GM19238 (cell line): ENCODE measurements at regions not wholly inside any gene's neighbourhood (a gene's known extent, or its start where the extent isn't known, plus 50 kb on each side); places are given as distances from the start of the nearest gene placed in this dataset.
"Not testable (repeated sequence)": the region's sequence is repeated elsewhere in the genome, so short reads cannot be mapped to it uniquely, and the experiment has no call there.

Source experiments
- DNase-seq: peaks from one replicate; pipeline ENCODE4 v3.0.0; 2011; ENCODE audit warnings: low spot score; ENCODE audit not compliant: insufficient read length

DNA sequence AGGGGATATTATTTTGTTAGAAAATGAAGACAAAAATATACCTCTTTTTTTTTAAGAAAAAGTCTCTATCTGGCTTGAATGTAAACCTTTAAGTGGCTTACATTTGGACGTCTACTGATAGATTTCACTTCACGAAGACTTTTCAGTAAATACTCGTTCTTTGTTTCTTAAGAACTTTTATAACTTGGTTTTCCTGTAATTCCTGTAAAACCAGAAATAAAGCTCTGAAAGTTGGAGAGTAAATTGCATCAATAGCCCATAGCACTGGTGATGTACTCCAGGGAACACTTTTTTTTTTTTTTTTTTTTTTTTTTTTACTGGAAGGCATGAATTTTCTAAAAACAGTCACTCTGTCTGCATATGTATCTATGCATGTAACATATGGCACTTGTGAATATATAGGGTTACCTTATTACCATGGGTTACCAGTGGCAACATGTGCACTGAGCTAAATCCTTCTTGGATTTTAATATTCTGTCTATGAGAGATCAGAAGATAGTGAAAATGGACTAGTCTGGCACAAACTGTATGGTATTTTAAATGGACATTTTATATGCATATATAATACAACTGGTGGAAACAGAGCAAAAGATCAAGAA, 309.2 kb upstream of the TCF4 start:
- DNase-seq = no peak

DNA sequence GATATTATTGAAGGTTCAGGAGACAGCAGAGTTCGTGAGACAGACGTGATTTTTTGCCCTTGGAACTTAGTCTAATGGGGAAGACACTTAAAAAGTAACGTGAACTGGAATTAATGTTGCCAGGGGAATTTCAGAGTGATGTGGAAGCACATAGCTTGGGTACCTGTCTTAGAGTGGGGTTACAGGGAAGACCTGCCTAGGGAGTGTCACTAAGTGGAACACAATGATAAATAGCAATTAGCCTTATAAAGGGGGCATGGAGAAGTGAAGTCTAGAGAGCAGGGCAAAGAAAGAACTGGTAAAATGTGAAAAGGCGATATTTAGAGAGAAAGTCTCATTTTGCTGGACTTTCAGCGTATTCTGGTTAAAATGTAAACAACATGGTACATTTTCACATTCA, 306.0 kb upstream of the TCF4 start:
- no peak for DNase-seq

DNA sequence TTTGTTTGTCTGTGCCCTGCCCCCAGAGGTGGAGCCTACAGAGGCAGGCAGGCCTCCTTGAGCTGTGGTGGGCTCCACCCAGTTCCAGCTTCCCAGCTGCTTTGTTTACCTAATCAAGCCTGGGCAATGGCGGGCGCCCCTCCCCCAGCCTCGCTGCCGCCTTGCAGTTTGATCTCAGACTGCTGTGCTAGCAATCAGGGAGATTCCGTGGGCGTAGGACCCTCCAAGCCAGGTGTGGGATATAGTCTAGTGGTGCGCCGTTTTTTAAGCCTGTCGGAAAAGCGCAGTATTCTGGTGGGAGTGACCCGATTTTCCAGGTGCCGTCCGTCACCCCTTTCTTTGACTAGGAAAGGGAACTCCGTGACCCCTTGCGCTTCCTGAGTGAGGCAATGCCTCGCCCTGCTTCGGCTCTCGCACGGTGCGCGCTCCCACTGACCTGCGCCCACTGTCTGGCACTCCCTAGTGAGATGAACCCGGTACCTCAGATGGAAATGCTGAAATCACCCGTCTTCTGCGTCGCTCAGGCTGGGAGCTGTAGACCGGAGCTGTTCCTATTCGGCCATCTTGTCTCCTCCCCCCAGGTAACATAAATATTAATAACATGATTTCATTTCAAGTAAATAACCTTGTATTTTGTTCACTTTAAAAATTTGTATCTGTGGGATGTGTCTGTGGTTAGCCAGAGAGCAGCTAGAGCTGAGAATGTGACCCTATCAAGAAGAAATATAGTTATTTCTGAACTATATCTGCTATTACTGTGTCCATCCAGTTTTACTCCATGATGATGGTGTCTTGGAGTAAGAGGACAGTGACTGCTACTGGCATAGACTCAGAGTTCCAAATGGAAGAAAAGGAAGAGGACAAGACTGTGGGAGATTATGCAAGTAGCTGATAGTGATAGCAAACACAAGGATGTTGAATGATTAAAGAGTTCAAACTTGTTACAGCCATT, 305.1 kb upstream of the TCF4 start:
- not testable (repeated sequence) for DNase-seq

DNA sequence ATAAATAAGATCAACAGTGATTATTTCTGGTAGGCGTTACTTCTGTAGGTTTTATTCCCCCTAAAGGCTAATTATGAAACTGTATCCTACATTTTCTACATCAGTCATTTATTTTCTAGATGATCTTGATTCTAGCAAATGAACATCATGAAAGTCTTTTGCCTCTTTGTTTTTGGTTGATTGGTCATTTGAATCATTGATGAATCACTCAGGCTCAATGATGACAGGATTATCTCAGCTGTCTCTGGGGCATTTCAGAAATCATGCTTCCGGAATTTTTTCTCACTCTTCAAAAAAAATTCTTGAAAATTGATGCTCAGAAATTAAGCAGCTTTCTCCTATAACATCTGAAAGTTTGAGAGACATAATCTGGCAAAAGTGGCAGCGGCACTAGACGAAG, 298.9 kb upstream of the TCF4 start:
- no peak for DNase-seq

DNA sequence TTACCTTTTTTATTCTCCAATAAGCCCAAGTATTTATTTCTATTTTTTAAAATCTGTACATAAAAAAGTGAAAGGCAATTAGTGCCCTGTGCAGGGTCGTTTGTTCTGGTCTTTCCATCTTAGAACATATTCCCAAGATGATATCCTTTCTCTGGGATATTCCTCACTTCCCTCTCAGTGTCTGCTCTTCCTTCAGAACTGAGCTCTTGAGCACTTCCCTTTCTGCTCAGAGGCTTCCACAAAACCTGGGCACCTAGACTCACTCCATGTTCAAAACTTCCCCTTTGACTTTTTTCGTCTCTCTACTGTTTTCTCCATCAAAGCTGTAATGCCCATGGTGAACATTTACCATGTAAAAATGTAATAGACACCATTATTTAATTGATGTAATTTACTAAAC, 296.5 kb upstream of the TCF4 start:
- no peak for DNase-seq

DNA sequence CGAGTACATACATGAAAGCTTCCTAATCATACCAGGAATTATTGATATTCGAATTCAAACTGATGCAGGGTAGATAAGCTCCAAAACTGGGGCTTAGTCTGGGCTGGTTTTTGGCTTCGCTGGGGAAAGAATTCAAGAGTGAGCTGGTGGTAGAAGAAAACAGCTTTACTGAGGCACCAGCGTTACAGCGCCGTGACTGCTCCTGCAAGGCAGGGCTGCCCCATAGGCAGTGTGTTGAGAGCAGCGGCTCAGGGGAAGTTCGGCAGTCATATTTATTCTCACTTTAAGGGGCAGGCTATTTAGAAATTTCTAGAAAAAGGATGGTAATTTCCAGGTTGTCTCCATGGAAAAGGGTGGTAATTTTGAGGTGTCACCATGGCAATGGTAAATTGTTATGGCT, 292.6 kb upstream of the TCF4 start:
- DNase-seq = no peak

DNA sequence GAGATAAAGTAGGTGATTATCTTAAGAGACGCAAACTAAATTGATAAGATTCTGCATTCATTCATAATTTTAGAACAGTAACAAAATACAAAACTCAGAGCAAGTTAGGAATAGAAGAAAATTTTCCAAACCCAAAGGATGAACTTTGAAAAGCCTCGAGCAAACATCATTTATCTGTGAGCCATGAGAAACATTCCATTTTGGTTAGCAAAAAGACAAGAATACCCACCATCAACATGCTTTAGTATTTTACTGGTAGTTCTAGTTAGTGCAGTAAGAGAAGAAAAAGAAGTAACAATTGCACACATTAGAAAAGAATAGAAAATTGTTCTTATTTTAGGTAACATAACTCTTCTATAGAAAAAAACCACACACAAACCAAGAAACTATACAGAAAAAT, 291.3 kb upstream of the TCF4 start:
- no peak for DNase-seq

DNA sequence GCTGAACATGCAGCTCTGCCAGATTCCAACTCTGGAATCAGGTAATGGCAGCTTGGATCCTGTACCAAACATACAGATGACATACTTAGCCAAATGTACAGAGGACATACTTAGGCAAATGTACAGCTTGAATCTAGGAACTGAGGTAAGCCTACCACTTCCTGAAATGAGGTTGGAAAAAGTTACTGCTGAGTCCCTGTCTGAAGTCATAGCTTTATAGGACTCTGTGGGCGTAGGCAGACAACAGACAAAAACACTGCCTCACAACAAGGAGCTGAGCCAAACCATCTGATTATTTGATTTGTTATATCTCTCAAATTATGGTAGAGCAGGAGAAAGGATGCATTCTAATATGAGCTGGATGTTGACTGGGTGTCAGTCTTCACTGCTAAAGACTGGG, 290.2 kb upstream of the TCF4 start:
- DNase-seq = no peak

DNA sequence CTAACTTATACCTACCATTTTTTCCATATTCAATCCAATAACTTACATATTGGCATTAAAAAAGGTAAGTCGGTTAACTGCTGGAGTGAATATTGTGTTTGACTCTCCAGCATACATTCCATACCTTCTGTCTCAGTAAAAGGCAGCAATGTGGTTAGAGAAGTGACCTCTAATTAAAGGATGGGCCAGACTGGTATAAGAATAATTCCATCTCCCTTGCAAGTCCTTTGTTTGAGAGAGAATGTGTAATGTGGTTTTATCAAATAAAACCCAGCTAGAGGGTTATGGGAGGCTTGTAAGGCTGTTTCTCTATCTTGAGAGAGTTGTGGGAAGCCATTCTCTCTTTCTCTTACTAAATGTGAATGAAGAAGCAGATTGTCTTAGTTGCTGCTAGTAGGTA, 289.3 kb upstream of the TCF4 start:
- no peak for DNase-seq

DNA sequence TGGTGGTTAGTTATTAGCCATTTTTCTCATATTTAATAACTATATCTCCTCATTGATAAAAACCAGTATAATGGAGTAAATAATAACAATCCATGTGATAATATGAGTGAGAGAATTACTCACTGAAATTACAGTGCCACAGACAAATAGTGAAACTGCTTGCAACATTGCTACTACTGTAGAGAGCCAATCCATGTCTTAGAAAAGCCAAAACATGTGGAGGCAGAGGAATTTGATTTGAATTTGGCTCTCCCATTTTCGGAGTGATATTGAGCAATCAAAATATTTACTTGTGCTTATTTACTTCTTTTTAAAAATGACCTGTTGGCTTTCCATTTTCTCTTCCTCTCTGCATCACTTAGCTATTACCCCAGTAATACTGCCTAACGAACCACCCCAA, 288.3 kb upstream of the TCF4 start:
- DNase-seq = no peak

DNA sequence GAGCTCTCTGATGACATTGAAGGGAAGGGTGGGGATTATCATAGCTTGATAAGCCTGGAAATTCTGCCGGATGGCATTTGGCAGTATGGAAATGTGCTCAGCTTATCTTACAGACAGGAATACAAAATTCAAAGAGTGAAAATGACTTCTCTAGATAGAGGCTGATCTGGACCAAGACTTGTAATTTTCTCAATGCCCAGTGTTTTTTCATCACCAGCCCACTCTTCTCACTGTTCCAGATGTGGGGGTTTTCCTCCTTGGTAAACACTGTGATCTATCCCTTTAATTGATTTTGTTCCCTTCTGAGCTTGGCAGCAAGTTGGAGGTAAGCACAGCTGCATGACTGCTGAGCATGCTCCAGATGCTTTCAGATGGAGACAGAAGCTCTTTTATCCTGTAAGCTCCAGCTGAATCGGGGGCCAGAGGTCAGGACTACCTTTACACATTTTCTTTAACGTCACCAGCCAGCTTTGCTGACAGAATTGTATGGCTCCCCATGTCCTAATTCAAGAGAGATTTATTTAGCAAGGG, 287.4 kb upstream of the TCF4 start:
- no peak for DNase-seq

DNA sequence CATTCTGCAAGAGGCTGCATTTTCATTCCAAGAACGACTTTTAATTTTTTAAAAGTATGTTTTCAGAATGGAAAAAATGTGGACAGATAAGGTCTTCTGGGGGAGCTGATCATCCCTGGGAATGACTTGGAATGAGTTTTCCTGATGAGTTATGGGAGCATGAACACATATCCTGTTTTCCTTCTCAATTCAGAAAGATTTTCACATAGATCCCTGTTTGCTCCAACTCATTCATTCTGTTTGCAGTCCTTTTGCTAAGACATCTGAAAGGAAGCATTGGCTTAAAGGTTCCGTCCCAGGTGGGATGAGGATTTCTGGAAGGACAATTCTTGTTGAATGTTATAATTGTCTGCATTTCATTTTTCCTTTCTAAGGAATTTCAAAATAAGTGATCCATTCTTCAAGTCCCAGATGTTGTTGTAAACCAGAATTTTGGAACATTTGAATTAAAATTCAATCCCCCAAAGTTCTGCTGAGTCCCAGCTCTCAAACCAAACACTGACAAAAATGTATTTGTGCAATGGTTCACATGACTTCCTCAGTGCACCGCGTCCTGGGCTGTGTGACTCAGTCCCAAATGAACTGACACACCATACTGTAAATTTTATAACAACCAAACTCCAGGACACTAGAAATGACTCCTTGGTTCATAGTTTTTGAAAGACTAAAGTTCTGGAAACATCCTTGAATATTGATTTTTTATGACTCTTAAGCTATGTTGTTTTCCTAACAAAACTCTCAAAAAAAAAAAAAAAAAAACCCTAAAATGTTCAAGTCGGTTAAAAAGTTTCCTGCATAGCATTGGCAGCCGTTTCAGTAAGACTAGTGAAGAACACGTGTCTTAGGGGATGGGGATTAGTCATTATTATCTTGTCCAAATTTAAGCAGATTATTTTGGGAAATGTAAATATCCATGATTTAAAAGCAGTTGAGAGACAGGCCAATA, 281.8 kb upstream of the TCF4 start:
- no peak for DNase-seq

DNA sequence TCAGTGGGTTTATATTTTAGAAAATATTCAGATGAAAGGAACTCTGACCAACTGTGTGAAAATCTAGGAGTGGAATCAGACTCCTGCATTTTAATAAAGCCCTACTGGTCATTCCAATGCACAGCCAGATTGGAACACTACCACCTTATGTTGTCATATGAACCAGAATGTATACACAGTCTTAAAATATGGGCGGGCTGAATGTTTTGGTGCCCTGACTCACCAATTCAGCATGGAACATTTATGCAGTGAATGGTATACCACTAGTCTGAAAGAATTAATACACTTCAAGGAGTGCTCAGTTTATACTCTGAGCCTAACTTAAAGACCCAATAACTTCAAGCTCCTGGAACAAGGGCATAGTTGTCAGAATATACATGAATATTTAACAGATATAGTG, 280.9 kb upstream of the TCF4 start:
- no peak for DNase-seq

DNA sequence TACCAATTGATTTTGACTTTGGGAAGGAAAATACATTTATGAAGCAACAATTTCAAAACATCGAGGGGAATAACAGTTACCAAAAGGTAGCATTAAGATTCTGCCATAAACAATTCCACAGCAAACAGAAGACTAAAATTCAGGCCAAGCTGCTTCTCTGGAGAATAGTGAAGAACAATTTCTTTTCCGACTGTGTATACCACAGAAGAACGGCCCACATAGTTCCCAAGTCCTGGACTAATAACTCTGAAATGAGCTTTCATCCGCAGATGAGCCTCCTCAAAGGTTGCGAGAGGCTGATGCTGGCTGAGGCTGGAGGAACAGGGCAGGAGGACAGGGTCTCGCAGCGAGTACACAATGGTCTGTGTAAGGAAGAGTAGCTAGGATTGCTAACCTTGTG, 278.9 kb upstream of the TCF4 start:
- DNase-seq = no peak

DNA sequence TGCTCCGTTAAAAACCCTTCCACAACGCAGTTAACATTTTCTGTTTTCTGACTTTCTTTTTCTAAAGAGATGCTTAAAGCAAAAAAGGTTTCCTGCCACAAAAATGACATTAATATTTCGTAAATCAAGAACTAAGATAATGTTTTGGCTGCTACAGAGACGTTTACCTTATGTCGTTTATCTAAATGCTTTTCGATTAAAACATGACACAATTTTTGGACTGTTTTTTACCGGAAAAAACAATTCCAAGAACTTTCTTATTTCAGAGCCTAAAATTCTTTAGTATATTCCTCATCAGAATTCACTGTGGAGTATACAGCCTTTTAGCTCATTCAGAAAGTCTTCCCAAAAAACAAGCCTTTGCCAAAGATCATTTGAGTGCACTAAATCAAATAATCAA, 278.0 kb upstream of the TCF4 start:
- DNase-seq = no peak

DNA sequence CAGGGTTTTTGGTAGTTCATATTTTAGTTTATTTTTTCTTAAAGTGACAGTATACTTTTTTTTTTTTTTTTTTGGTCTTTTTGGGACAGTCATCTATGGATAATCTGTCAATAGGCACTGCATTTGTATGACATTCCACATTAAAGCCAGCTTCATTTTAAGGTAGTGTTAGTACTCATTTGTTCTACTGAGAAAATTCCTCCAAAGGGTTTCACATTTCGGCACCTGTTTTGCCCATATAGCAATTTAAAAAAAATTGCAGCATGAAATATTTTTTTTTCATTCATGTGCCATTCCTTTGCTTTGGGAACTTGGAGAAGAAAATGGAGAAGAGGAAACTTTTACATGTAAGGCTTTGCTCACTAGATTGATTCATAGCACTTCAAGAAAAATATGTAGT, 276.3 kb upstream of the TCF4 start:
- no peak for DNase-seq

DNA sequence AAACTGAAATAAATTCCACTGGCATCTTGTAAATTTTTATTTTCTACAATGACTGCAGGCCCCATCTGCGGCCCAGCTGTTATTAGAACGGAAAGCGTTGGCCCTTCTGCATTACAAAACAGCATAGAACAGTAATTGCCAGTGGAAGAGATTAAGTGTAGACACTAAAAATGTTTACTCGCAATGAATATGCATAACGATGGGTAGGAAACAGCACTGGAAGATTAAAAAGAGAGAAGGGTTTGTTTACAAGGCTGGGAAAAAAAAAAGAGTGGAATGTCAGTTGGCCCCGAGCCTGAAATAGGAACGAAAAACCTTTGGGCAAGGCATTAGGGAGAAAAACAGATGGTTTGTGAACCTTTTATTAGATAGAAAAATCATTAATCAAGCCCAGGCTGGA, 275.9 kb upstream of the TCF4 start:
- DNase-seq = no peak

DNA sequence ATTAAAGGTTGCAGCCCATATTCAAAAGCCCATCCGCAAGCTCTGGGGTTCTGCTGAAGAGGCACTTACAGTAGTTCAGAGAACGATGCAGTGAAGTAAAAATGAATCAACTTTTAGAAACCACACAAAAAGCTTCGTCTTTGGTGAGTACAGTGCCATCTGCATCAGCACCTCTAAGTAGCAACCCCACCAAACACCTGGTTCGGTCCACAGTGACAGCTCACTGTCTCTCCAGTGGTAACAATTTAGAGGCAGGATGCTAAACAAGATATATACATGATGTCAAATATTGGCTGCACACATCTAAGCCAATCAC, 275.4 kb upstream of the TCF4 start:
- DNase-seq = no peak

DNA sequence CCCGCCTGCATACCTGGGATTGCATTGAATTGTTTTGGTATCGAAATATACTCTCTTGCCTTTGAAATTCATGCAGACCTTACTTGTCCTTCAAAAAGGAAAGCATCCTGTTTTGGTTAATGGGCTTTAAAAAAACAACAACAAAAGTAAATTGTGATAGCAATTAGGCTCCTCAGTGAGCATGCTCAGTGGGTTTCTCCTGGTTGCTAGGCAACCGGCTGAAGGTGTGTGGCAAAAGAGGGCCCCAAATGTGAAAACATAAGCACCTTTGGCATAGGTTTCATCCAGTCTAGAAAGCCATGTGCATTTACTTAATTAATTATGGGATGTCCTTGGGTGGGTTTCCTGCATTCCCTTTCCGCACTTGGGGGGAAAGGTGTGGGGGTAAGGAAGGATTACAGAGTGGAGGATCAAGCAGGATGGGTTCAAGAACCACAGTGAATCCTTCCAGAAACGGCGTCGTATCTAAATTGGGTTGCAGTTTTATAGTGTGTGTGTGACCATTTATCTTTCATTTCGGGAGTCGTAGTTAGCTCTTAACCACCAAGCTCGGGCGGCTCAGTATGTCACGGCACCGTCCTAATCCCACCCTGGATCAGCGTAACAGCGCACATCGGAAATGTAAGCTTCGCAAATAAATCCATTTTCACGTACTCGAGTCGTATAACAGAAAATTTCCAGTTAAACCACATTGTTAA, 274.9 kb upstream of the TCF4 start:
- DNase-seq = no peak

DNA sequence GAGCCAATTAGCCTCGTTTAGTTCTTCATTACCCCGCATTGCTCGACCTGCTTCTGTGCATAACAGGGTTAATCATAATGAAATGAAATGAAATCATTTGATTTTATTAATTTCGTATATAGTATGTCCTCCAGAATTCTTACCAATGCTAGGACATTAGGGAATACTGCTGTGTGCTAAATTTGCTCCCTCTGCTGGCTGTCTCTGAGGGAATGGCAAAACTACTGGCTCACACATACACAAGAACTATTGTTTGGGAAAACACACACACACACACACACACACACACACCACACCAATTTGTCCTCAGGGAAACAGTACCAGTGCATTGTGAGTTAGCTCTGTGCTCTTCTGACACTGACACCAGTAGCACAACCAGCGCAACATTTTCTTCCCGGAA, 273.3 kb upstream of the TCF4 start:
- DNase-seq = no peak
